HEK293 (cell line): ENCODE measurements at regions not wholly inside any gene's neighbourhood (a gene's known extent, or its start where the extent isn't known, plus 50 kb on each side); places are given as distances from the start of the nearest gene placed in this dataset.

Experiments used
- CTCF ChIA-PET: fragments of 350-600 bp; formaldehyde crosslinking; extraction: SDS; loops from one replicate; lab custom pipeline; 2021; ENCODE audit warnings: antibody characterized with exemption; lab: Yijun Ruan, JAX
- POLR2A ChIA-PET: fragments of 300-600 bp; formaldehyde crosslinking; extraction: SDS; loops from one replicate; lab custom pipeline; 2020; ENCODE audit warnings: antibody characterized with exemption, inconsistent platforms; lab: Yijun Ruan, JAX
- H3K27ac ChIP-seq: fragments of 200-500 bp; sonication (Bioruptor generic); 2 replicates; pipeline ENCODE4 v1.5.1; 2014; ENCODE audit warnings: low read depth, low read length, control low read depth, inconsistent platforms; ENCODE audit errors: extremely low read depth
- H3K36me3 ChIP-seq, 2 experiments: fragments of 200-500 bp in 1 of 2; sonication (Bioruptor generic) in 1 of 2; 1 replicate in 1 of 2; 2 replicates in 1 of 2; pipeline ENCODE4 v1.5.1; 2014 to 2017; ENCODE audit warnings: inconsistent platforms in 2 of 2, low read length in 2 of 2; ENCODE audit not compliant: control insufficient read depth in 2 of 2, insufficient read depth in 1 of 2
- H3K4me1 ChIP-seq: fragments of 200-500 bp; sonication (Bioruptor generic); 2 replicates; pipeline ENCODE4 v1.5.1; 2014; ENCODE audit warnings: mild to moderate bottlenecking, low read length, inconsistent platforms; ENCODE audit not compliant: control insufficient read depth, insufficient read depth
- H3K4me3 ChIP-seq: 2 replicates; pipeline ENCODE4 v1.5.1; 2011; ENCODE audit warnings: low read depth, mild to moderate bottlenecking, control low read depth, low read length, moderate library complexity
- H3K9me3 ChIP-seq: fragments of 200-500 bp; sonication (Bioruptor generic); 2 replicates; pipeline ENCODE4 v1.5.1; 2014; ENCODE audit warnings: low read depth, low read length, inconsistent platforms; ENCODE audit not compliant: control insufficient read depth, insufficient read depth
- BCL11B ChIP-seq: fragments of 450-650 bp; formaldehyde crosslinking; IDR thresholded peaks from 2 replicates; pipeline ENCODE4 v1.5.1; 2016; ENCODE audit warnings: low read depth, missing biosample characterization, missing genetic modification characterization
- KLF9 ChIP-seq: fragments of 450-650 bp; formaldehyde crosslinking; IDR thresholded peaks from 2 replicates; pipeline ENCODE4 v1.5.1; 2016; ENCODE audit warnings: missing biosample characterization, missing genetic modification characterization, low read depth
- SP2 ChIP-seq: fragments of 450-650 bp; formaldehyde crosslinking; IDR thresholded peaks from 2 replicates; pipeline ENCODE4 v1.5.1; 2016; ENCODE audit warnings: missing biosample characterization, missing genetic modification characterization
- TRIM28 ChIP-seq: IDR thresholded peaks from 2 replicates; pipeline ENCODE4 v1.6.1; 2011; ENCODE audit warnings: low read length, control low read depth, borderline replicate concordance
- ZBTB1 ChIP-seq: fragments of 450-650 bp; formaldehyde crosslinking; IDR thresholded peaks from 2 replicates; pipeline ENCODE4 v1.5.1; 2016; ENCODE audit warnings: missing biosample characterization, missing genetic modification characterization
- ZBTB17 ChIP-seq: fragments of 450-650 bp; formaldehyde crosslinking; IDR thresholded peaks from 2 replicates; pipeline ENCODE4 v1.5.1; 2016; ENCODE audit warnings: missing biosample characterization, missing genetic modification characterization
- ZFP37 ChIP-seq: fragments of 450-650 bp; formaldehyde crosslinking; IDR thresholded peaks from 2 replicates; pipeline ENCODE4 v1.5.1; 2016; ENCODE audit warnings: missing biosample characterization, missing genetic modification characterization
- ZFP69B ChIP-seq: fragments of 450-650 bp; formaldehyde crosslinking; IDR thresholded peaks from 2 replicates; pipeline ENCODE4 v1.5.1; 2016; ENCODE audit warnings: missing biosample characterization, missing genetic modification characterization
- ZIC2 ChIP-seq: fragments of 450-650 bp; formaldehyde crosslinking; IDR thresholded peaks from 2 replicates; pipeline ENCODE4 v1.5.1; 2016; ENCODE audit warnings: missing biosample characterization, missing genetic modification characterization
- ZNF114 ChIP-seq: fragments of 450-650 bp; formaldehyde crosslinking; IDR thresholded peaks from 2 replicates; pipeline ENCODE4 v1.5.0; 2017; ENCODE audit warnings: missing biosample characterization, missing genetic modification characterization
- ZNF146 ChIP-seq: fragments of 450-650 bp; formaldehyde crosslinking; IDR thresholded peaks from 2 replicates; pipeline ENCODE4 v1.5.1; 2016; ENCODE audit warnings: missing biosample characterization, missing genetic modification characterization
- ZNF239 ChIP-seq: fragments of 450-650 bp; formaldehyde crosslinking; IDR thresholded peaks from 2 replicates; pipeline ENCODE4 v1.5.1; 2016; ENCODE audit warnings: missing biosample characterization, missing genetic modification characterization
- ZNF274 ChIP-seq, 2 experiments: fragments of 200-500 bp in 1 of 2; fragments of 450-650 bp in 1 of 2; sonication (Bioruptor generic) in 1 of 2; formaldehyde crosslinking in 1 of 2; IDR thresholded peaks; 2 replicates each; pipeline versions ENCODE4 v1.5.1 to v1.6.1; 2014 to 2016; ENCODE audit warnings: borderline replicate concordance in 1 of 2, inconsistent platforms in 1 of 2, low read length in 1 of 2, missing biosample characterization in 1 of 2, missing genetic modification characterization in 1 of 2
- ZNF324 ChIP-seq: fragments of 450-650 bp; formaldehyde crosslinking; IDR thresholded peaks from 2 replicates; pipeline ENCODE4 v1.5.1; 2016; ENCODE audit warnings: missing biosample characterization, missing genetic modification characterization
- ZNF394 ChIP-seq: fragments of 450-650 bp; formaldehyde crosslinking; IDR thresholded peaks from 2 replicates; pipeline ENCODE4 v1.5.1; 2016; ENCODE audit warnings: missing biosample characterization, missing genetic modification characterization, mild to moderate bottlenecking, moderate library complexity, borderline replicate concordance
- ZNF473 ChIP-seq: fragments of 450-650 bp; formaldehyde crosslinking; IDR thresholded peaks from 2 replicates; pipeline ENCODE4 v1.5.1; 2017; ENCODE audit warnings: missing biosample characterization, missing genetic modification characterization
- ZNF558 ChIP-seq: fragments of 450-650 bp; formaldehyde crosslinking; IDR thresholded peaks from 2 replicates; pipeline ENCODE4 v1.5.1; 2016; ENCODE audit warnings: missing biosample characterization, missing genetic modification characterization
- ZNF560 ChIP-seq: fragments of 450-650 bp; formaldehyde crosslinking; IDR thresholded peaks from 2 replicates; pipeline ENCODE4 v1.5.1; 2017; ENCODE audit warnings: missing biosample characterization, missing genetic modification characterization, borderline replicate concordance
- ZNF596 ChIP-seq: fragments of 450-650 bp; IDR thresholded peaks from 2 replicates; pipeline ENCODE4 v1.5.0; 2018; ENCODE audit warnings: missing biosample characterization, mild to moderate bottlenecking, missing genetic modification characterization, moderate library complexity
- ZNF747 ChIP-seq: fragments of 450-650 bp; formaldehyde crosslinking; IDR thresholded peaks from 2 replicates; pipeline ENCODE4 v1.5.1; 2016; ENCODE audit warnings: missing biosample characterization, missing genetic modification characterization
- ZNF76 ChIP-seq: fragments of 450-650 bp; formaldehyde crosslinking; IDR thresholded peaks from 2 replicates; pipeline ENCODE4; 2016; ENCODE audit warnings: low read depth, missing biosample characterization, missing genetic modification characterization, borderline replicate concordance
- TF ChIP-seq, protein P1 (sequence below): fragments of 450-650 bp; IDR thresholded peaks from 2 replicates; pipeline ENCODE4 v1.5.1; 2018; ENCODE audit warnings: missing biosample characterization, mild to moderate bottlenecking, missing genetic modification characterization
- TF ChIP-seq, protein P2 (sequence below): sonication (generic); formaldehyde crosslinking; IDR thresholded peaks from 2 replicates; pipeline ENCODE4 v1.8.1; 2022; ENCODE audit warnings: mild to moderate bottlenecking, moderate library complexity, missing genetic modification reagents
- TF ChIP-seq, protein P3 (sequence below): fragments of 450-650 bp; formaldehyde crosslinking; IDR thresholded peaks from 2 replicates; pipeline ENCODE4 v1.5.1; 2017; ENCODE audit warnings: missing biosample characterization, missing genetic modification characterization
- TF ChIP-seq, protein P4 (sequence below): fragments of 450-650 bp; formaldehyde crosslinking; IDR thresholded peaks from 2 replicates; pipeline ENCODE4 v1.5.1; 2016; ENCODE audit warnings: missing biosample characterization, missing genetic modification characterization

DNA sequence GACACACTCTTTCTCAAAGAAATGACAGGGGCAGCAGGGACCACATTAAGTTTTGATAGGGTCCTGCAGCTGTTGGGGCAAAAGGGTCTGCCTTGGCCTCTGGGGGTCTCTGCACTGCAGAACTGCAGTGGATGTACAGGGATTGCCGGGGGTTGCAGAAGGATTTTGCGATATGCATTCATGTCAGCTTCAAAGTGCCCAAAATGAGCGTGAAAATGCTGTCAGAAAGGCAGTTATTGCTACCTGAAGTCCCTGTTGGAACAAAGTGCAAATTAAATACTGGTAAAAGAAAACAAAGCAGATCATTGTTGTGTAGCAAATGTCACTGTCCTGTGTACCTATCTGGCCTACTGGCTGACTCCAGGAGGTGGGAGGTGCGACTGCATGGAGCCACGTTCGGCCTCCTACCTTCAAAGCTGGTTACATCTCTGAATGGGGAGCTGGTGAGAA is 78.8 kb upstream of the MAP4K3 start:
- peaks cover 3% of the 10 kb centered on the region; the same call in 1 of the 2 replicates for H3K4me1 ChIP-seq

DNA sequence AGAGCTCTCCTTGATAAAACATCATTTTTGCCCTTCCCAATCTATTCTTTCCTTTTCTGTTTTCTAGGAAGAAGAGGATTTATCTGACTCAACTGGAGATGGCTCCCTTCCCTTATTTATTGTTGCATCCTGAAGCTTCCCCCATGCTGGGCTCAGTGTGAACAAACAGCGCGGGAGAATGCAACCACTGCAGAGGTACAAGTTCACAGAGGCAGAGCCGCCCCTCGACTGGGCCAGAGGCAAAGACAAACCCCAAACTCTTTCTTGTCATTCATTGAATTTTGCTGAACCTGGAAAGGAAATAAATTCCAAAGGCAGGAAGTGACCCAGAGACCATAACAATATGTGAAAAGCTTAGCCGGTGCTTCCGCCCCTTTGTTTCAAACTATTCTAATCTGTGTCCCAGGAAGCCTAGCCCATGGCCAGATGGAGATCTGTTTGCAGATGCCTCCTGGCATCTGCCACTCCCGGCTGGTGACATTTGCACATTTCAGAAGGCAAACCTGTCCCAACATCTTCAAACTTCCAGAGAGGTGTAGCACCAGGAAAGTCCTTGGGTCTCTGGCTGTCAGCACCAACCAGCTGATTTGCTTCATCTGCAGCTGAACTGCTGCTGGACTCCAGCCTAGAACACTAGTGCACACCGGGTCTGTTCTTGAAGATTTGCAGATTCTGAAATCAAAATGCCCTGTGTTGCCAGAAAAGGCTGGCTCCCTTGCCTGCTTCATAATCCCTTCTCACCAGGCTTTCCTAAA is 79.4 kb upstream of the MAP4K3 start:
- ChIA-PET CTCF (interaction anchor here (0.8 to 4.6 kb wide), 5 partner anchors 77 to 214 kb away, joined by 3 to 38 read pairs (median 4); no protein-coding TSS in a partner anchor), POLR2A (no interaction called here)
- no peak overlapping the region for H3K4me3 ChIP-seq
- TF ChIP-seq ZNF274 (IDR thresholded peaks at IDR 0.05; ENCODE audit: low read length) = no peak
- no peak for TF ChIP-seq ZNF274 (tag by site-specific recombination; IDR thresholded peaks at IDR 0.05; ENCODE audit: borderline replicate concordance)
- no peak for TF ChIP-seq ZIC2 (tag by site-specific recombination)
- TF ChIP-seq ZFP37 (tag by site-specific recombination) = no peak
- no peak for TF ChIP-seq ZNF560
- TF ChIP-seq, protein P1, sequence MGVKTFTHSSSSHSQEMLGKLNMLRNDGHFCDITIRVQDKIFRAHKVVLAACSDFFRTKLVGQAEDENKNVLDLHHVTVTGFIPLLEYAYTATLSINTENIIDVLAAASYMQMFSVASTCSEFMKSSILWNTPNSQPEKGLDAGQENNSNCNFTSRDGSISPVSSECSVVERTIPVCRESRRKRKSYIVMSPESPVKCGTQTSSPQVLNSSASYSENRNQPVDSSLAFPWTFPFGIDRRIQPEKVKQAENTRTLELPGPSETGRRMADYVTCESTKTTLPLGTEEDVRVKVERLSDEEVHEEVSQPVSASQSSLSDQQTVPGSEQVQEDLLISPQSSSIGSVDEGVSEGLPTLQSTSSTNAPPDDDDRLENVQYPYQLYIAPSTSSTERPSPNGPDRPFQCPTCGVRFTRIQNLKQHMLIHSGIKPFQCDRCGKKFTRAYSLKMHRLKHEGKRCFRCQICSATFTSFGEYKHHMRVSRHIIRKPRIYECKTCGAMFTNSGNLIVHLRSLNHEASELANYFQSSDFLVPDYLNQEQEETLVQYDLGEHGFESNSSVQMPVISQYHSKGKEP (tag by site-specific recombination) = no peak
- no peak for TF ChIP-seq ZNF76
- no peak for TF ChIP-seq ZNF596 (tag by site-specific recombination)
- TF ChIP-seq TRIM28 = no peak
- TF ChIP-seq ZNF558 (tag by site-specific recombination) = no peak
- TF ChIP-seq, protein P2, sequence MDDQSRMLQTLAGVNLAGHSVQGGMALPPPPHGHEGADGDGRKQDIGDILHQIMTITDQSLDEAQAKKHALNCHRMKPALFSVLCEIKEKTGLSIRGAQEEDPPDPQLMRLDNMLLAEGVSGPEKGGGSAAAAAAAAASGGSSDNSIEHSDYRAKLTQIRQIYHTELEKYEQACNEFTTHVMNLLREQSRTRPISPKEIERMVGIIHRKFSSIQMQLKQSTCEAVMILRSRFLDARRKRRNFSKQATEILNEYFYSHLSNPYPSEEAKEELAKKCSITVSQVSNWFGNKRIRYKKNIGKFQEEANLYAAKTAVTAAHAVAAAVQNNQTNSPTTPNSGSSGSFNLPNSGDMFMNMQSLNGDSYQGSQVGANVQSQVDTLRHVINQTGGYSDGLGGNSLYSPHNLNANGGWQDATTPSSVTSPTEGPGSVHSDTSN (CRISPR knock-in tag) = no peak
- no peak for TF ChIP-seq ZNF324 (tag by site-specific recombination)
- H3K4me1 ChIP-seq = peaks cover 3% of the 10 kb centered on the region; the same call in 1 of the 2 replicates
- no peaks in the 10 kb centered on the region for H3K36me3 ChIP-seq
- H3K9me3 ChIP-seq = no peaks in the 10 kb centered on the region
- no peak overlapping the region for H3K27ac ChIP-seq

More for the DNA sequence above, 78.8 kb upstream of the MAP4K3 start:
- ChIA-PET POLR2A (no interaction called here), CTCF (interaction anchor here (0.7 to 4.6 kb wide), 6 partner anchors 78 to 219 kb away, joined by 3 to 38 read pairs (median 4); no protein-coding TSS in a partner anchor)
- TF ChIP-seq ZFP69B (no peak), ZNF114 (tag by site-specific recombination) (no peak), ZBTB1 (tag by site-specific recombination) (no peak), SP2 (no peak), ZNF239 (no peak)
- TF ChIP-seq, protein P3, sequence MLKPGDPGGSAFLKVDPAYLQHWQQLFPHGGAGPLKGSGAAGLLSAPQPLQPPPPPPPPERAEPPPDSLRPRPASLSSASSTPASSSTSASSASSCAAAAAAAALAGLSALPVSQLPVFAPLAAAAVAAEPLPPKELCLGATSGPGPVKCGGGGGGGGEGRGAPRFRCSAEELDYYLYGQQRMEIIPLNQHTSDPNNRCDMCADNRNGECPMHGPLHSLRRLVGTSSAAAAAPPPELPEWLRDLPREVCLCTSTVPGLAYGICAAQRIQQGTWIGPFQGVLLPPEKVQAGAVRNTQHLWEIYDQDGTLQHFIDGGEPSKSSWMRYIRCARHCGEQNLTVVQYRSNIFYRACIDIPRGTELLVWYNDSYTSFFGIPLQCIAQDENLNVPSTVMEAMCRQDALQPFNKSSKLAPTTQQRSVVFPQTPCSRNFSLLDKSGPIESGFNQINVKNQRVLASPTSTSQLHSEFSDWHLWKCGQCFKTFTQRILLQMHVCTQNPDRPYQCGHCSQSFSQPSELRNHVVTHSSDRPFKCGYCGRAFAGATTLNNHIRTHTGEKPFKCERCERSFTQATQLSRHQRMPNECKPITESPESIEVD = no peak
- H3K4me3 ChIP-seq = no peak overlapping the region
- no peaks in the 10 kb centered on the region for H3K36me3 ChIP-seq
- no peak overlapping the region for H3K27ac ChIP-seq
- H3K9me3 ChIP-seq = no peaks in the 10 kb centered on the region

DNA sequence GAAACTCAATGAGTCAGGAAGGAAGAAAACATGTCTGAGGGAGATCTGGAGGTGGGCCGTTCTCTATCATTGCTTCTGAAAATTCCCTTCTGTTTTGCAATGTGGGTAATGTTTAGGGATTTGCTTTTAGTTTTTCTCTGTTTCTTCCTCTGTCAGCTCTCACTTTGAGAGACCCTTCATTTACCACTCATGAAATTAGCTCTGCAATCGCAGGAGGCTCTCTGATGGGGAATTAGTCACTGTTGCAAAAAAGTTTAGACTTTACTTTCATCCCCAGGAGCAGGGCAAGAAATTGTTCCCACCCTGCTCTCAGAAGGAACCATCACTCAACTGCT is 80.0 kb upstream of the MAP4K3 start:
- no peak overlapping the region for H3K4me3 ChIP-seq
- CTCF ChIA-PET = interaction anchor here (0.8 to 4.6 kb wide), 5 partner anchors 26 to 213 kb away, joined by 3 to 38 read pairs (median 8); no protein-coding TSS in a partner anchor
- H3K9me3 ChIP-seq = no peaks in the 10 kb centered on the region
- peaks cover under 1% of the 10 kb centered on the region; the same call in 1 of the 2 replicates for H3K4me1 ChIP-seq
- H3K27ac ChIP-seq = no peak overlapping the region
- TF ChIP-seq ZNF394 (tag by site-specific recombination) = no peak
- TF ChIP-seq ZNF146 = no peak
- TF ChIP-seq, protein P4, sequence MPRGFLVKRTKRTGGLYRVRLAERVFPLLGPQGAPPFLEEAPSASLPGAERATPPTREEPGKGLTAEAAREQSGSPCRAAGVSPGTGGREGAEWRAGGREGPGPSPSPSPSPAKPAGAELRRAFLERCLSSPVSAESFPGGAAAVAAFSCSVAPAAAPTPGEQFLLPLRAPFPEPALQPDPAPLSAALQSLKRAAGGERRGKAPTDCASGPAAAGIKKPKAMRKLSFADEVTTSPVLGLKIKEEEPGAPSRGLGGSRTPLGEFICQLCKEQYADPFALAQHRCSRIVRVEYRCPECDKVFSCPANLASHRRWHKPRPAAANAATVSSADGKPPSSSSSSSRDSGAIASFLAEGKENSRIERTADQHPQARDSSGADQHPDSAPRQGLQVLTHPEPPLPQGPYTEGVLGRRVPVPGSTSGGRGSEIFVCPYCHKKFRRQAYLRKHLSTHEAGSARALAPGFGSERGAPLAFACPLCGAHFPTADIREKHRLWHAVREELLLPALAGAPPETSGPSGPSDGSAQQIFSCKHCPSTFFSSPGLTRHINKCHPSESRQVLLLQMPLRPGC (tag by site-specific recombination) = no peak
- TF ChIP-seq KLF9 = no peak
- no peak for TF ChIP-seq BCL11B
- TF ChIP-seq ZBTB17 (tag by site-specific recombination) = no peak
- TF ChIP-seq ZIC2 (tag by site-specific recombination) = no peak
- no peak for TF ChIP-seq ZBTB1 (tag by site-specific recombination)
- TF ChIP-seq ZNF473 (tag by site-specific recombination) = no peak
- TF ChIP-seq SP2 = no peak
- no peak for TF ChIP-seq ZNF747 (tag by site-specific recombination)
- TF ChIP-seq, all 188 proteins: peak for 0
- POLR2A ChIA-PET = no interaction called here
- H3K36me3 ChIP-seq = no peaks in the 10 kb centered on the region
